KBM-7 (cell line): ENCODE measurements at regions not wholly inside any gene's neighbourhood (a gene's known extent, or its start where the extent isn't known, plus 50 kb on each side); places are given as distances from the start of the nearest gene placed in this dataset.
"Not testable (repeated sequence)": the region's sequence is repeated elsewhere in the genome, so short reads cannot be mapped to it uniquely, and the experiment has no call there.

ENCODE experiments used
- DNase-seq: peaks from one replicate; pipeline ENCODE4 v3.0.0-alpha.2; 2015
- in situ Hi-C: fragments of 300-500 bp; cut with MboI; formaldehyde crosslinking; loops from 2 replicates; pipeline ENCODE4 v1.14.3; 2020; ENCODE audit warnings: low sequenced_read_pairs, low pct_unique_long_range_greater_than_20kb, mixed read lengths

DNA sequence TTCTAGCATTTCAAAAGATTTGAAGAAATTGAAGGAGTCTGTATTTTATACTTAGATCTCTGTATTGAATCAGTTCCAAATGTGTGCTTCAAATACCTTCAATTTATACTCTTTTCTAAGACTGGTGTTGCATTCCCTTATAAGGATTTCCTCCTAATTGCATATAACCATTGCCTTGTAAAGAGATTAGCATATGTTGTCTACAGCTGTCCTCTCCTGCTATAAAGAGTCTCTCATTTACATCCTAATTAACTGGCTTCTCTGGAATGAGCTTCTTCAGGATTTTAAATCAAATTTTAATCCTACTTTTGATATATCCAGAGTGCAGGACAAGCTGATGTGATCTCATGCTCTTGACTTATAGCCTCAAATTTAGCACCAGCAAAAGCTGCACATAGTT, 957.3 kb downstream of the XPNPEP1 start:
- in situ Hi-C loops: no loop called here

DNA sequence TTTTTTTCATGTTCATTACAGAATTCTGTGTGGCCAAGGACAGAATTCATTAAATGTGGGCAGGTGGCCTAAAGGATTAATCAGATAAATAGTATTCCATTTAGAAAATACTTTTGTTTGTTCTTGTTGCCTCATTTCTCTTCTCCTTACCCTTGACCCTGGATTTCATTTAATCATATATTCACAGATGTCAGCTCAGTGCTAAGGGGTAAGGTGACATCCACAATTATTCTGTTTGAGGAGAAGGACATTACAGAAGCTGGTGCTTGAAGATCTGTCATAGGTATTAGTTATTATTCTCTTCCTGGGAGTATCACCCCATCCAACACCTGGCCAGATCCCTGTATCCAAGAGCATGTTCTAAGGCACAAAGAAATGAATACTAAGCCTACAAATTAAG, 961.1 kb downstream of the XPNPEP1 start:
- in situ Hi-C loops: no loop called here
- no peak for DNase-seq

More for the DNA sequence above, 957.3 kb downstream of the XPNPEP1 start:
- no peak for DNase-seq

DNA sequence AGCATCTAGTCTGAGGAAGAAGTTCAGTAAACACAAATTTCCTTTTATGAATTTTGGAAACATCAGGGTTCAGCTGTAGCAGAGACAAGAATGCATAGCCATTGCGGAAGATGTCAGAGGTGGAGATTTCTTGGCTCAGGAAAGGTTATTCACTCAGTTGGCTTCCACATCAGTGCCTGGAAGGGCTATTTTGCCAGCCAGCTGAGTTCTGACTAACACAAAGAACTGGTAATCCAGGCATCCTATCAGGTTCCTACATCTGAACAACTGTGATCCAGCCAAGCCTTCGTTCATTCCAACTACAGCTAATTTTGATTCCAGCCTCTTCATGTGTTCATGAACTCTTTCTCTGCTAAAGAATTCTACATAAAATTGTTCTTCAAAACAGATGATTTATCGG, 965.6 kb downstream of the XPNPEP1 start:
- DNase-seq: no peak
- in situ Hi-C loops: no loop called here

DNA sequence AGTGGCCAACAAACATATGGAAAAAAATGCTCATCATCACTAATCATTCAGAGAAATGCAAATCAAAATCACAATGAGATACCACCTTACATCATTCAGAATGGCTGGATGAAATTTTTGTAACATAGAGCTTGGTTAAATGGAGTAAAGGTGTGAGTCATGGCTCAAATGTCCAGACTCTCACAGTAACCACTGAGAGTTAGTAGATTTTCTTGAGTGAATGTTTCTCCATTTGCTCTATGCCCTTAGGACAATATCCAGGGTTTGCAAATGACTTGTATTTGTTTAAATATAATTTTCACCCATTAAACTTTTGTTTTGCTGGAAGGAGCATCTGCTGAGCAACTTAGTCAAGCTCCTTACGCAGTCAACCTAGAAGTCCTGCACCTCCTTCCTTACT, 967.2 kb downstream of the XPNPEP1 start:
- no peak for DNase-seq
- in situ Hi-C loops: no loop called here

DNA sequence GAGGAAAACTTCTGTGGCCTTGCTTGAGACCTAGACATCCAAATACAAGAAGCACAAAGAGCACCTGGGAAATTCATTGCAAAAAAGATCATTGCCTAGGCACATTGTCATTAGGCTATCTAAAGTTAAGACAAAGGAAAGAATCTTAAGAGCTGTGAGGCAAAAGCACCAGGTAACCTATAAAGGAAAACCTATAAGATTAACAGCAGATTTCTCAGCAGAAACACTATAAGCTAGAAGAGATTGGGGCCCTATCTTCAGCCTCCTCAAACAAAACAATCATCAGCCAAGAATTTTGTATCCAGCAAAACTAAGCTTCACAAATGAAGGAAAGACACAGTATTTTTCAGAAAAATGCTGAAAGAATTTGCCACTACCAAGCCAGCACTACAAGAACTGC, 1003.3 kb downstream of the XPNPEP1 start:
- in situ Hi-C loops: not testable (repeated sequence)

DNA sequence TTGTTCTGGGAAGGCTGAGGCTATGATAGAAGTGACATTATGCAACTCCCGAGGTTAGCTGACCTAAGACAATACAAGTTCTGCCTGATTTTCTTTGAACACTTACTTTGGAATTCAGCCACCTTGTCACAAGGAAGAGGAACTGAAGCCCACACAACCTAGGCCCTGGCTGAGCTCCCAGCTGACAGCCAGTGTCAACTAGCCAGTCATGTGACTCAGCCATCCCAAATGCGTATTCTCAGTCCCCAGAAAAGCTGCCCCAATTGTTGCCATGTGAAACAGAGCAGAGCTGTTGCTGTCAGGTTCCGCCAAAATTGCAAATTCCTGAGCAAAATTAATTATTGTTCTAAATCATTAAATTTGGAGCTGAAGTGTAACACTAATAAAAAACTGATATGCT, 1010.0 kb downstream of the XPNPEP1 start:
- in situ Hi-C loops: no loop called here
- no peak for DNase-seq

More for the DNA sequence above, 1003.3 kb downstream of the XPNPEP1 start:
- not testable (repeated sequence) for DNase-seq

DNA sequence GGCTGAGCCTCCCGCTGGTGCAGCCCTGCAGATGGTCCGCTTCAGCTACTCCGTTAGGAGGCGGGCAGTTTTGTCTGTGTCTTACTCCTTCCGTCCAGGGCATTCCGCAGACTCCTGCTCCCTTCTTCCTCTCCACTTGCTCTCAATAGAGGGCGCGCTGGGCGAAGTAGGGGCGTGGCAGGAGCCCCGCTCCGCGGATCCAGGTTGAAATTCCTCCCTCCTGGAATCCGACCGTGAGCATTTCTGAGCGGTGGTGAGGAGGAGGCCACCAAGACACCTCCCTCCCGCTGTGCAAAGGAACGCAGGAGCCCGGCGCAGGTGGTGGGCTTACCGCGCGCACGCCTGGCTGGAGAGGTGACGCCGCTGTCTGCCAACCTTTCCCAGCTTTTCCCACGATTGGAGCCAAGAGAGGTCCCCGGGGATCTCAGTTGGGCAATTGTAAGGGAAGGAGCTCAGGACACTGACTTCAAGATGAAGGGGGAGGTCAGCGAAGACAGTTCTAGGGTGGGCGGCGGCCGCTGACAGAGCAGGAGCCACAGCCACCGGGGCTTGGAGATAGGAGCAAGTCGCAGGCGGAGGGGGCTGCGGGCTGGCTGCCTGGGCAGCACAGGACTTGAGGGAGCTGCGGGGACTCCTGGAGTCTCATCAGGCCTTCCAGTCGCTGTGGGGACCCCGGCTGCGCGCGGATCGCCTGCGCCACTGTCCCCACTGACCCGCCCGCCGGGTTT, 1011.3 kb downstream of the XPNPEP1 start:
- in situ Hi-C loops: no loop called here
- DNase-seq: no peak

DNA sequence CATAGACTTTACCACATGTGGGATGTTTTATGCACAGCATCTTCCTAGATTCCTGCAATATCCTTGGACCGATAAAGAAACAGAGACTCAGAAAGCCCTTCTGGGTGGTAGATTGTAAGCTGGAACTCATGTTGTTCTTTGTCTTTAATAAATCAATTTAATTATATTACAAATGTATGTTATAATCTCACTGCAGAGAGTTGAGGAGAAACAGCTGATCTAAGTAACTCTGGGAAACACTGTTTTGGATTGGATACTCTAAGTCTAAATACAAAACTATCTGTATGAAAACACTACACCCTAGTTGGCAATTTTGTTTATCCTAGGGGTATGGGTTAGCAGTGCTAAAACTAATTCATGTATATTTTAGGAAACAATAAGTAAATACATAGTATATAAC, 1015.2 kb downstream of the XPNPEP1 start:
- DNase-seq: no peak
- in situ Hi-C loops: no loop called here

DNA sequence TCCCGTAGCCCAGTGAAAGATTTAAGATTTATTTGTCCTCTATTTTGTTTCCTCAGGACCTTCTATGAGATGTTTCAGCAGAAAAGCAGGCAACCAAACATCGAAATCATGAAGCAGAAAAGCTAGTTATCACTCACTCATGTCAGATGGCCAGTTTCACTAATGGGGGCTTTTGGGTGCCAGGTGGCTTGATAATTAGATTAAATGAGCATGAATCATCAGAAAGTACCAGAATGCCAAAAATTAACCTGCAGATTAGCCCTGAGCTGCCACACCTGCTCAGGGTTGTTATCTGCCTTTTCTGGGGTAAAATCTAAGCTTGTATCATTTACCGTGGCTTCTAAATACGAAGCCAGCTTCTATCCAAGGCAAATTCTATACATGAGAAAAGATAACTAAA, 1017.5 kb downstream of the XPNPEP1 start:
- DNase-seq: no peak
- in situ Hi-C loops: no loop called here

DNA sequence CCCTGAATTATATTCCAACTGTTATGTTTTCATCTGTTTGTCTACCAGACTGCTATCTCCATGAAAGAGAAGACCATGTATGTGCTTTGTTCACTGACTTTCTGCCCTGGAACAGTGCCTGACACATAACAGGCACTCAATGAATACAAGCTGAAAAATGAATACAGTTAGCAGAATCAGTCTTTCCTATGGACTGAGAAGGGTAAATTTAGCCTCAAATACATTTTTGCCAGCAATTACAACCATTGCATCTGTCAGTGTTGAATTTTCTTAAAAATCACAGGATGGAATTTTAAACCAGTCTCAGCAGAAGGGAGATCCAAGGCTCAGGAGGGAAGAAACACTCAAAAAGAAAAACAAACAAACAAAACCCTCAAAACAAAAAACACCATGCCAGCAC, 1018.1 kb downstream of the XPNPEP1 start:
- in situ Hi-C loops: no loop called here
- no peak for DNase-seq

DNA sequence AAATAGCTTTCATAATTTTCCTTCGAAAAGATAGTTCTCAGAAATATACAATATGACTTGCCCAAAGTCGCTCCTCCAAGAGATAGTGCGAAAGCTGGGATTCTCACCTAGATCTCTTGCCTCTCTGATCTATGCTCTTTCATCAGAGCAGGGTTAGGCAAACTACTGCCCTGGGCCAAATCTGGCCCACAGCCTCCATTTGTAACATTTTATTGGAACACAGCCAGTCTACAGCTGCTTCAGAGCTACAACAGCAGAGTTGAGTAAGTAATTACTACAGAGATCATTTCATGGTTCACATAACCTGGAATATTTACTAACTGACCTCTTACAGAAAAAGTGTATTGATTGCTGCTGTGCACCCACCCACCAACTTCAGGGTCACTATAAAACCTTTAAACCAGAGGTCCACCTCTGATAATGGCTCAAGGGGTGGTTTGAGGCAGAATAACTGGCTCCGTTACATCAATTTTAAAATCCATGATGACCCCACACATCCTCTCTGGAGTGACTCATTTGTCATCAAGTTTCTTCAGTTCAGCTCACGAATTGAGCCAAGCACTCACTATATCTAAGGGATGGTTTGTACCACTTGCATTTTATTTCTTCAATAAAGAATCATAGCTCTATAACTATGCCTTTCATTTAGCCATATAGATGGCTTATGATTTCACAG, 1019.0 kb downstream of the XPNPEP1 start:
- in situ Hi-C loops: no loop called here
- DNase-seq: no peak

DNA sequence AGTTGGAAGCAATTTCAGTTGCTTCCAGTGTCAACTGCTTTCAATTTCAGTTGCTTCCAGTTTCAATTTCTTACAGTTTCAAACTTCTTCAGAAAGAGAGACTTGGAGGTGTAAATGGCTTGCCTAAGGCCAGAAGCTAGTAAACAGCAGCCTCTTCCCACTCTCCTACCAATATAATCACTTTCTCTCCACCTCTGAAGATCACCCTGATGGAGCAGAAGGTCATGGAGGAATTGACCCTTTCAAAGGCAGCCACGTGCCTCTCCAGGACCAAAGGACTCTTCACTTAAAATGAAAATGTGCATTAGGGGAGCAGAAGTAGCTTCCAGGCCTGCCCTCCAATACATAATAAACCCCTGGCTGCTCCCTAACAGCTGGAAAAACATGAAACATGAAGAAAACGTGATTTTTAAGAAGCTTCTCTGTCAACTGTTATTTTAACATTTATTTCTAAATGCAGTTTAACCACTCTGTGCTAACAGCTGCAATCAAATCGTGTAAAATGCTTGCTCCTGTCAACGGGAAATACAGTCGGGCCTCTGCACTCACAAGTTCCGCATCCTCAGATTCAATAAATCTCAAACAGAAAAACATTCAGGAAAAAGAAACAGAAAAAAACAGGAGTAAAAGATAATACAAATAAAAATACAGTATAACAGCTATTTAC, 1020.6 kb downstream of the XPNPEP1 start:
- no peak for DNase-seq
- in situ Hi-C loops: no loop called here

DNA sequence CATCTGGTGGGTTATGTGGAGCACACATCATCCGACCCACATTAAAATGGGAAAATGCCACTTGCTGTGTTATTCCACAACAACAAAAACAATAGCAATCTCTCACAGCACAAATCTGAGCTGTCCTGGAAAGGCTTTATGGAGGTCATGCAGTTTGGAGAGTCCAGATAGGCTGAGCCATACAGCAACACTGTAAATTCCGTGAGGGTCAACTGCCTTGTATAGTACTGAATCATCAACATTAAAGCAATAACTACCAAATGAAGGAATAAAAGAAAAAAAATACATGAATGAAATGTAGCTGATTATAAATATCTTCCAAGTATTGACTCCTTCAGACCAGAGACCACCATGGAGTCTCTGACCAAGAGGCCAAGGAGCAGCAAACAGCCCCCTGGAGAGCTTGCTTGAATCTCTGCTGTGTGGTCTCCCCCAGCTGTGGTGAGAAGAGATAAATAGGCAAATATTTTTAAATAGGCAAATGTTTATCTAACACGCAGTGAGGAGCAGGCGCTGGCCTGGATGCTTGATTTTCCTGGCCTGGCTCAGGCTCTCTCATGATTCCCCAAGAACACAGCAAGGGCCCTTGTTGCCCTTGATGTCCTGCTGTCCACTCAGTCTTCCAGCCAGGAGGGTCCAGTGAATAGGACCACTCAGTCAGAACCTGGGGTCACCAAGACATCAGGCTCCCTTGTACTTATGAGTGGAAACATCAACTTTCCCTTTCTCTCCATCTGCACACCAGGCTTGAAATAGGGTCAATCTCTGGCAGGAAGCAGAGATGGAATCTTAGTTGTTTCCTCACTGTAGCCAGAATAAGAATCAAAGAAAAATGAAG, 1021.3 kb downstream of the XPNPEP1 start:
- DNase-seq: no peak
- in situ Hi-C loops: no loop called here

DNA sequence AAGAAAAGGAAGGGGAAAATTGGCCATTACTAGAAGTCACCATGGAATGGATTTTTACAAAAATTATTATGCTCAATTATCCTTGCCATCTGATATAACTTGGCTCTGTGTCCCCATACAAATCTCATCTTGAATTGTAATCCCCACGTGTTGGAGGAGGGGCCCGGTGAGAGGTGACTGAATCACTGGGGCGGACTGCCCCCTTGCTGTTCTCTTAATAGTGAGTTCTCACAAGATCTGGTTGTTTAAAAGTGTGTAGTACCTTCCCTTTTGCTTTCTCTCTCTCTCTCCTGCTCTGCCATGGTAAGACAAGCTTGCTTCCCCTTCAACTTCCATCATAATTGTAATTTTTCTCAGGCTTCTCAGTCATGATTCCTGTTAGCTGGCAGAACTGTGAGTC, 1023.6 kb downstream of the XPNPEP1 start:
- in situ Hi-C loops: no loop called here
- no peak for DNase-seq

DNA sequence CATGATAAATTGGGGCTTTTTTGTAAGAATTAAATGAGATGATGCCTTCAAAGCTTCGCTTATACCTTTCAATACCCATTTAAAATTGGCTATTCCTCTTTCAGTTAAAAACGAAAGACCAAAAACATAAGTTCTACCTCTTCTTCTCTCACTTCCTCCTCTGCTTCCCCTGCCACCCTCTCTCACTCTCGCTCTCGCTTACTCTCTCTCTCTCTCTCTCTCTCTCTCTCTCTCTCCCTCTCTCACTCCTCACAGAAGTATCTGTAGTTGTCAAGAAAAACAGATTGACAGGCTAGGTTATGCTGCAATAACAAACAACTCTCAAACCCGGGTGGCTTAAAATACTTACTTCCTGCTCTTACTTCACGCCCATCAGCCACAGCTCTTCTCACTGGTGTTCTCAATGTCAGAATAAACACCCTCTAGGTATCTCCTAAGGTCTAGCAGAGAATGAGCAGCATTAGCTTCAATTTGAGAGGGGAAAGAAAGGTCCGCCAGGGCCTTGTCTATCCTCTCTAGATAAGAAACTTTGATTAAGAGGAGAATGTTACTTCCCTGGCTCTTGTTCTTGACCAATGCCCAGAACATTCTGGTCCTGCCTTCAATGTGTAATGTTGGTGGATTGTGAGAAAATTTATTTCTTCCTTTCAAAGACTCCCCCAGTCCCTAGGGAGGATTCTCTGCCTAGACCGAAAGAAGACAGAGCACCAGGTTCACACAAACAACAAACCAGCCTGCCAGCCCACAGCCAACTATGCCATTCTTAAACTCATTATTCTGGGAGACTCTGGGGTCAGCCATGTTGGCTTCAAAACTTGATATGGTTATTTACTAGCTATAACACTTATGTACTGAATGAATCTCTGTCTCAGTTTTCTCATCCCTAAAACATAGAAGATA, 1028.7 kb downstream of the XPNPEP1 start:
- in situ Hi-C loops: no loop called here
- DNase-seq: no peak

DNA sequence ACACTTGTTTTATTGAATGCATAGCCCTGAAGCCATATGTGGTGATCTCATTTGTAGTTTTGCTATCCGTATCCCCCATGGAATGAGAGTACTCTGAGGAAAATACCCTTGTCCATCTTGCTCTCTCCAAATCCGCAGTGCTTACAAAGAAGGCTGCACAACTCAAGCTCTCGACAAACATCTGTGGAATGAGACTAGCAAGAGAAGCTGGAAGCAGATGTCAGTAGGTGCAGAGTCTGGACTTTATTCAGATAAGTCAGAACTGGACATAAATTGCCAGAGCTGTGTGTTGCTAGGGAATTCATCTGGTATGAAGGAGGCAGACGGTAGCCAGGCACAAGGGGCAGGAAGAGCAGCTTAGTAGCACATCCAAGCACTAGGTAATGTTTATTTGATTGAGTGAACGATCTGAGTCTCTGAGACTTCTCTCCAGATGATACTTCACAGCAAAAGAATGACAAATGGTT, 1046.2 kb downstream of the XPNPEP1 start:
- in situ Hi-C loops: no loop called here

DNA sequence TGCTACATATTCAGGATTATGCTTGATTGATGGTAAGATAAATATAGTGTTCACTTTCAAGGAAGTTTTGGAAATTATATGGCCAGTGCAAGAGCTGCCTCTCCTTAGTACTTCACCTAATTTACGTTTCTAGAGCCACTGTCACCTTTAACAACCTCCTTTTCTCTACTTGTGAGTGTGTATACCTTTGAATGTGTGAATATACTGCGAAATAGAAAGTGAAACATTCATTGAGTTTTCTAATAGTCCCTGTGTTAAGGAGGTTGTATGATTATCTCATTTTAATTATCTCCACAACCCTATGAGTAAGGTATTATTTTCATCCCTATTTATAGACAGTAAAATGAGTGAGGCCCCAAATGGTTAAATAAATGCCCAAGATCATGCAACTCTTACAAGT, 1050.5 kb downstream of the XPNPEP1 start:
- in situ Hi-C loops: no loop called here
- DNase-seq: no peak

More for the DNA sequence above, 1046.2 kb downstream of the XPNPEP1 start:
- no peak for DNase-seq

DNA sequence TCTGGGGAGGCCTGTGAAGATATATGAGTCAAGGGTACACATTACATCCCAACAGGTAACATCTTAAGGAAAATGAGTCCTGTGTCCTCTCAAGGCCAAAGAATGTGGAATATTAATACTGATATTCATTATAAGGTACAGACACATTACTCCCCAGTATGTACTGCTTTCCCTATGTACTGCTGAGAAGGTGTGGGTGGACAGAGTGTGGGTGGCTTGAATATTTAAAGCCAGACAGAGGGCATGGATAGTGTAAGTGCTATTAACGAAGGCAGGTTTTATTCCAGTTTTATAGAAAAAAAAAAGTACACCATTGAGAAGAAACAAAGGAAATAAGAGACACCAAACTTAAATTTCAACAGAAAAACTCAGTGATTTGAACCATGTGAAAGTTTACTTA, 1054.4 kb downstream of the XPNPEP1 start:
- in situ Hi-C loops: no loop called here
- no peak for DNase-seq
